BJ (cell line): ENCODE measurements at regions not wholly inside any gene's neighbourhood (a gene's known extent, or its start where the extent isn't known, plus 50 kb on each side); places are given as distances from the start of the nearest gene placed in this dataset.

ENCODE experiments used
- CTCF ChIA-PET: fragments of 350-600 bp; formaldehyde crosslinking; extraction: SDS; loops from one replicate; lab custom pipeline; 2021; ENCODE audit warnings: antibody characterized with exemption, inconsistent platforms; lab: Yijun Ruan, JAX
- POLR2A ChIA-PET: fragments of 300-600 bp; sonication (Branson Sonifier 250); formaldehyde crosslinking; extraction: SDS; loops from one replicate; lab custom pipeline; 2021; ENCODE audit warnings: antibody characterized with exemption; lab: Charles Lee
- DNase-seq: peaks from one replicate; pipeline ENCODE4 v3.0.0-alpha.2; 2011; ENCODE audit warnings: low read depth
- H3K27me3 ChIP-seq: 2 replicates; pipeline ENCODE4 v1.6.0; 2011; ENCODE audit warnings: low read length; ENCODE audit not compliant: control insufficient read depth, insufficient read depth
- H3K36me3 ChIP-seq: 2 replicates; pipeline ENCODE4 v1.5.1; 2011; ENCODE audit warnings: low read length; ENCODE audit not compliant: control insufficient read depth, insufficient read depth
- H3K4me3 ChIP-seq: 2 replicates; pipeline ENCODE4 v1.5.1; 2011; ENCODE audit warnings: low read depth, mild to moderate bottlenecking, control low read depth, low read length
- TF ChIP-seq, protein P1 (sequence below): IDR thresholded peaks from 2 replicates; pipeline ENCODE4 v1.5.1; 2011; ENCODE audit warnings: low read depth, mild to moderate bottlenecking, control low read depth, inconsistent platforms, low read length, moderate library complexity; ENCODE audit not compliant: insufficient read depth

DNA sequence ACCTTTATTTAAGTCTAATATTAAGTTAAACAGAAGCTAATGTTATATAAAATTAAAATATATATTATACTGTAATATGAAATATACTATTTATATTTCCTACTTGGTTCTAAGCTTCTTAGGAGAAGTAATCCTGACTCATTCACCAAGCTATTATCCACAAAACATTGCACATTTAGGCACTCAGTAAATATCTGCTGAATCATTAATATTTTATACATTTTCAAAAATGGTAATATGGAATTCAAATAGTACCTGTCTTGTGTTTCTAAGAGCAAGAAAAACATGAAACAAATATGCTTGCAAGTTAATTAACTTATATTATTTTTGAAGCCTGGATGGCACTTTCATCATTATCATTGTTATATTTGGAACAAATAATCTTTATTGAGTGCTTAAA, 153.0 kb upstream of the CNTN4 start:
- POLR2A ChIA-PET: no interaction called here
- TF ChIP-seq, protein P1, sequence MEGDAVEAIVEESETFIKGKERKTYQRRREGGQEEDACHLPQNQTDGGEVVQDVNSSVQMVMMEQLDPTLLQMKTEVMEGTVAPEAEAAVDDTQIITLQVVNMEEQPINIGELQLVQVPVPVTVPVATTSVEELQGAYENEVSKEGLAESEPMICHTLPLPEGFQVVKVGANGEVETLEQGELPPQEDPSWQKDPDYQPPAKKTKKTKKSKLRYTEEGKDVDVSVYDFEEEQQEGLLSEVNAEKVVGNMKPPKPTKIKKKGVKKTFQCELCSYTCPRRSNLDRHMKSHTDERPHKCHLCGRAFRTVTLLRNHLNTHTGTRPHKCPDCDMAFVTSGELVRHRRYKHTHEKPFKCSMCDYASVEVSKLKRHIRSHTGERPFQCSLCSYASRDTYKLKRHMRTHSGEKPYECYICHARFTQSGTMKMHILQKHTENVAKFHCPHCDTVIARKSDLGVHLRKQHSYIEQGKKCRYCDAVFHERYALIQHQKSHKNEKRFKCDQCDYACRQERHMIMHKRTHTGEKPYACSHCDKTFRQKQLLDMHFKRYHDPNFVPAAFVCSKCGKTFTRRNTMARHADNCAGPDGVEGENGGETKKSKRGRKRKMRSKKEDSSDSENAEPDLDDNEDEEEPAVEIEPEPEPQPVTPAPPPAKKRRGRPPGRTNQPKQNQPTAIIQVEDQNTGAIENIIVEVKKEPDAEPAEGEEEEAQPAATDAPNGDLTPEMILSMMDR: no peak
- no peaks in the 10 kb centered on the region for H3K27me3 ChIP-seq
- no peaks in the 10 kb centered on the region for H3K36me3 ChIP-seq
- no peak for DNase-seq
- CTCF ChIA-PET: no interaction called here
- no peak overlapping the region for H3K4me3 ChIP-seq

DNA sequence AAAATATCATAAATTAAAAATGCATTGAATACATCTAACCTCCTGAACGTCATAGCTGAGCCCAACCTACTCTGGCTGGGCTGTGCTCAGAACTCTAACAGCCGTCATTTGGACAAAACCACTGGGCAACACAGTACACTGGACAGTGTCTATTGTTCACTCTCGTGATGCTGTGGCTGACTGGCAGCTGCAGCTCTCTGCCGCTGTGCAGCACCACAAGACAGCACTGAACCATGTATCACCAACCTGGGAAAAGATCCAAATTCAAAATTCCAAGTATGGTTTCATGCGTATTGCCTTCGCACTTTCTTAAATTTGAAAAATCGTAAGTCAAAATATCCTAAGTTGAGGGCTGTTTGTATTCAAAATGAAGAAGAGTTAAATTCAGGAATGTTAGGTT, 145.1 kb upstream of the CNTN4 start:
- ChIA-PET POLR2A (no interaction called here), CTCF (no interaction called here)
- TF ChIP-seq, protein P1: no peak
- DNase-seq: no peak
- no peaks in the 10 kb centered on the region for H3K27me3 ChIP-seq
- no peaks in the 10 kb centered on the region for H3K36me3 ChIP-seq
- H3K4me3 ChIP-seq: no peak overlapping the region

DNA sequence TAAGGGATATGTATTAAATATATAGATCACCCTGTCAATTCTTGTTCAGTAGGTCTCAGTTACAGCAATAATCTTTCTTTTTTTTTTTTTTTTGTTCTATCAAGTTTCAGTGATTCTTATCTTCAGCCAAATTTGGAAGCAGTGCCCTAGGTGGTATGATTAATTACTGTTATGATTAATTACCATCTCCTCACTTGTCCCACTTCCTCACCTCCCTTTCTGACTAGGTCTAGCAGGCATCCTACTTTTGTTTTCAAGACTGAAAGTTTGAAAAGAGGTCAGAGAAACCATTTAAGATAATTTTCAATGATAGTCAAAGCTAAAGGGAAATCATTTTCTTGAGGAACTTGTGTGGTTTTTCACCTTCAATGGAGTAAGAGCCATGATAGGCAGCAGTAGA, 144.0 kb upstream of the CNTN4 start:
- ChIA-PET CTCF (no interaction called here), POLR2A (no interaction called here)
- H3K36me3 ChIP-seq: no peaks in the 10 kb centered on the region
- no peak for DNase-seq
- H3K27me3 ChIP-seq: no peaks in the 10 kb centered on the region
- TF ChIP-seq, protein P1: no peak
- H3K4me3 ChIP-seq: no peak overlapping the region

DNA sequence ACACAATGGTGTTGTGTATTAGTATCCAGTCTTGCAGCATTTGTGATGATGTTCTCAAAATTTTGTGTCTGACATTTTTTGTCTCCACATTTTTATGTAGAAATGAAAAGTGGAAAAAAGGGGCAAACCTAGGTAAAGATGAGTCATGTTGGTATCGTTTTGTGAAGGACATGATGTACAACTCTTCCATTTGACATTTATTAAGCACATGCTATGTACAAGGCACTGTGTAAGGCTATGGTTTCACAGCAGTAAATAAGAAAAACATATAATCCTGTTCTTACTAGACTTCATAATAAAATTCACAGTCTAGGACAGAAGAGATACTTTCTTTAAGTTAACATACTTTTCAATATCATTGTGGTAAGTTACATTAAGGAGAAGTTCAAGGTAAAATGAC, 143.5 kb upstream of the CNTN4 start:
- H3K4me3 ChIP-seq: no peak overlapping the region
- ChIA-PET CTCF (no interaction called here), POLR2A (no interaction called here)
- H3K36me3 ChIP-seq: no peaks in the 10 kb centered on the region
- DNase-seq: no peak
- H3K27me3 ChIP-seq: no peaks in the 10 kb centered on the region
- TF ChIP-seq, protein P1: no peak

DNA sequence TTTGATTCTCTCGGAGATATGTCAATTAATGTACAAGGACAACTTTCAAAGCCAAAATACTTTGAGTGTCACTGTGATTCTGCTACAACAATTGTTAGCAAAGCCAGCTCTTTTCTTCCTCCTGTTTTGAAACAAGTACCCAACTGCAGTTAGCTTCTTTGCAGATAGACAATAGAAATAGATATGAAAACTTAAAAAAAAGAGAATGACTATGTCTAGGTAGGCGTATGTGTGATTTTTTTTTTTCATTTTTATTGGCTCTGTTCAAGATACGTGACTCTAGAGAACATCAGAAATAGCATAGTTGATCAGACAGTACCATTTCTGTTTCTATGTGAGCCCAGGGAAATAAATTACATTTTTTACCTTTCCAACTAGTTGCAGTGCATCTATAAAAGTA, 142.9 kb upstream of the CNTN4 start:
- Histone ChIP-seq H3K27me3 (no peaks in the 10 kb centered on the region), H3K4me3 (no peak overlapping the region), H3K36me3 (no peaks in the 10 kb centered on the region)
- ChIA-PET POLR2A (no interaction called here), CTCF (no interaction called here)
- no peak for DNase-seq
- TF ChIP-seq, protein P1: no peak

DNA sequence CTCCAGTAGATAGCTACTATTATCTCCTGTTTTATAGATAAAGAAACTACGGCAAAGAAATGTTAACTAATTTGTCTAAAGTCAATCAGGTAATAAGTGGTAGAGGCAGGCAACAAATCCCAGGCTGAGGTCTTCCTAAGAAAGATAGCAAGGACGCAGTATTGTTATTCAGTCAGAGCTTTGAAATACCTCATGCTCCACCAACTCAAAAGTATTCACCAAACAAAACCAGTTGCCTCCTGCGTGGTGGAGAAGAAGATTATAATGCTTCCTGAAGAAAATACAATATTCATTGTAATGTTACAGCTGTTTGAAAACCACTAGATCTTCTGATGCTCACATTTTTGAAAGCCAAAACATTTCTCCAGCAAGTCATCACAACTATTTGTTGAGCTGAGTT, 138.2 kb upstream of the CNTN4 start:
- POLR2A ChIA-PET: no interaction called here
- DNase-seq: no peak
- CTCF ChIA-PET: no interaction called here
- Histone ChIP-seq H3K27me3 (no peaks in the 10 kb centered on the region), H3K36me3 (no peaks in the 10 kb centered on the region), H3K4me3 (no peak overlapping the region)
- TF ChIP-seq, protein P1: no peak
